ENCODE measurements at regions not wholly inside any gene's neighbourhood (a gene's known extent, or its start where the extent isn't known, plus 50 kb on each side); places are given as distances from the start of the nearest gene placed in this dataset.
"Not testable (repeated sequence)": the region's sequence is repeated elsewhere in the genome, so short reads cannot be mapped to it uniquely, and the experiment has no call there.

GRCh38 chr1:185473186-185473585, 156.1 kb upstream of the IVNS1ABP start:
- no peak for TF ChIP-seq CTCF (conservative IDR thresholded peaks at IDR 0.05)
- H3K27ac ChIP-seq = no peak overlapping the region

DNA sequence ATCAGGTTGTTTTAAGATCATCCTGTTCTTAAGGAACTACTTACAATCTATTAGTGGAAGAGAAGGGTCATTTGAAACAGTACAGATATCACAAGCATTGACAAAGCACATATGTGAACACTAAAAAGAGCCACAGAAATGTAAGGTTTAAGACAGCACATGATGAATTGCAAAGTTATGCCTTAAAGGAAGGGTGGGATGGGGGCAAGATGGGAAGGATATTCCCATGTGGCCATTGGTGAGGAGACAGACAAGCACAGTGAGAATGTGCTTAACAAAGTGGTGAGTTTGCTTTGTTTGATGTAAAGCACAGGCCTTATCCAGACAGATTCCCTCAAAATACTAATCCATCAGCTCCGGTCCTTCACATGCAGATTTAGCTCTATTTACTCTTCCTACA, 151.6 kb upstream of the IVNS1ABP start:
- no peak for TF ChIP-seq CTCF (conservative IDR thresholded peaks at IDR 0.05)
- no peak overlapping the region for H3K27ac ChIP-seq

GRCh38 chr1:185467122-185467521, 150.1 kb upstream of the IVNS1ABP start:
- H3K27ac ChIP-seq = no peak overlapping the region

GRCh38 chr1:185464777-185465176, 147.7 kb upstream of the IVNS1ABP start:
- peak overlapping the region; percentile 49 for H3K27ac ChIP-seq
- no peak for TF ChIP-seq CTCF (conservative IDR thresholded peaks at IDR 0.05)

More at GRCh38 chr1:185467122-185467521, 150.1 kb upstream of the IVNS1ABP start:
- no peak for TF ChIP-seq CTCF (conservative IDR thresholded peaks at IDR 0.05)

DNA sequence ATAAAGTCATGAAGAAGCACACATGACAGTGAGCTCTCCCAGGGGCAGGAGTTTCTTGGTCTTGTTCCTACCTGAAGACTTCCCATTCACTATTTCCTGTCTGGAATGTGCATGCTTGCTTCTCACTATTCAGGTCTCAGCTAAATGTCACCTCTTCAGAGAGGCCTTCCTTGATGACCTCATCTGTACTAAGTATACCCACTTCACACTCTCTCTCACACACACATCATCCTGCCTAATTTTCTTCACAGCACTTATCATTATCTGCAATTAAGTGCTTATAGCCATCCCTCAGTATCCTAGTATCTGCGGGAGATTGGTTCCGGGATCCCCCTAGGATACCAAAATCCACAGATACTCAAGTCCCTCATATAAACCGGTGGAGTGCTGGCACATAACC, 146.4 kb upstream of the IVNS1ABP start:
- no peak overlapping the region for H3K27ac ChIP-seq
- TF ChIP-seq CTCF (conservative IDR thresholded peaks at IDR 0.05) = no peak

- no peak for TF ChIP-seq CTCF (conservative IDR thresholded peaks at IDR 0.05)
- no peak overlapping the region for H3K27ac ChIP-seq
These were observed 146.0 kb upstream of the IVNS1ABP start for GRCh38 chr1:185463011-185463410.

GRCh38 chr1:185460723-185461122, 143.7 kb upstream of the IVNS1ABP start:
- H3K27ac ChIP-seq = not testable (repeated sequence)

DNA sequence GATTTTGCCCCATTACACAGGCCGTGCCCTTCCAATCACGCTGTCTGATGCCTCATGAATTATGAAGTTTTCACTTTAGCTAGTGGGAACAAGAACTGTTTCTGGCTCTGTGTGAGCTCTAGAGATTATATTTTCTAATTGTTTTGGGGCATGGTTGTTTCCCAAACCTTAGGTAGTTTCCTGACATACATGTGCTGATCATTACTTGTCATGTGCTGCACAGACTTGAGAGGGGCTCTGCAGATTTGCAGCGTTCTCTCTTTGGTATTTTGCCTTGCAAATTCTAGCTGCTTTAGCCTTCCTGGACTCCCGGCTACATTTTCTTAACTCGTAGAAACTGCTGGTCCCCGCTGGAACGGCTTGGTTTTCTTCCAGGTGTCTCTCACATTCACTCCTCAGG, 142.1 kb upstream of the IVNS1ABP start:
- no peak for TF ChIP-seq CTCF (conservative IDR thresholded peaks at IDR 0.05)
- H3K27ac ChIP-seq = no peak overlapping the region
